H9 (cell line): ENCODE measurements at regions not wholly inside any gene's neighbourhood (a gene's known extent, or its start where the extent isn't known, plus 50 kb on each side); places are given as distances from the start of the nearest gene placed in this dataset.

Source experiments
- DNase-seq: peaks from one replicate; pipeline ENCODE4 v3.0.0-alpha.2; 2017
- H2AFZ ChIP-seq: one replicate; pipeline ENCODE4 v1.6.1; 2013; ENCODE audit warnings: mild to moderate bottlenecking, low read length, control low read depth, moderate library complexity
- H2AK5ac ChIP-seq: 2 replicates; pipeline ENCODE4 v1.6.1; 2013; ENCODE audit warnings: low read length, control low read depth, mixed read lengths; ENCODE audit not compliant: insufficient read length
- H2BK120ac ChIP-seq: one replicate; pipeline ENCODE4 v1.6.1; 2013; ENCODE audit warnings: low read depth, mild to moderate bottlenecking, low read length, control low read depth, inconsistent platforms; ENCODE audit not compliant: poor library complexity, severe bottlenecking
- H2BK12ac ChIP-seq: 2 replicates; pipeline ENCODE4 v1.6.1; 2013; ENCODE audit warnings: low read length, control low read depth, mixed read lengths, low read depth; ENCODE audit not compliant: insufficient read length
- H2BK15ac ChIP-seq: 2 replicates; pipeline ENCODE4 v1.6.1; 2013; ENCODE audit warnings: low read depth, low read length, control low read depth
- H2BK20ac ChIP-seq: one replicate; pipeline ENCODE4 v1.6.1; 2013; ENCODE audit warnings: low read depth, mild to moderate bottlenecking, low read length, control low read depth, inconsistent platforms; ENCODE audit not compliant: poor library complexity, severe bottlenecking
- H2BK5ac ChIP-seq: 2 replicates; pipeline ENCODE4 v1.6.1; 2013; ENCODE audit warnings: low read length, control low read depth, mixed read lengths; ENCODE audit not compliant: insufficient read length
- H3K14ac ChIP-seq: 2 replicates; pipeline ENCODE4 v1.6.1; 2013; ENCODE audit warnings: low read length, control low read depth; ENCODE audit not compliant: insufficient read depth
- H3K18ac ChIP-seq: 2 replicates; pipeline ENCODE4 v1.6.1; 2013; ENCODE audit warnings: low read depth, mild to moderate bottlenecking, mixed read lengths, low read length, control low read depth; ENCODE audit not compliant: insufficient read length
- H3K23ac ChIP-seq: 2 replicates; pipeline ENCODE4 v1.6.1; 2013; ENCODE audit warnings: low read length, control low read depth, mixed read lengths, low read depth; ENCODE audit not compliant: insufficient read length
- H3K23me2 ChIP-seq: 2 replicates; pipeline ENCODE4 v1.6.1; 2013; ENCODE audit warnings: low read depth, mild to moderate bottlenecking, mixed read lengths, low read length, control low read depth; ENCODE audit not compliant: insufficient read length, poor library complexity, severe bottlenecking
- H3K27ac ChIP-seq: 2 replicates; pipeline ENCODE4 v1.5.1; 2013; ENCODE audit warnings: low read length, control low read depth, mixed read lengths, low read depth; ENCODE audit not compliant: insufficient read length
- H3K27me3 ChIP-seq: 2 replicates; pipeline ENCODE4 v1.6.1; 2013; ENCODE audit warnings: low read length, control low read depth, inconsistent platforms; ENCODE audit not compliant: insufficient read depth
- H3K4ac ChIP-seq: 2 replicates; pipeline ENCODE4 v1.6.1; 2013; ENCODE audit warnings: low read depth, mild to moderate bottlenecking, control low read depth, inconsistent platforms, low read length, moderate library complexity
- H3K4me1 ChIP-seq: 2 replicates; pipeline ENCODE4 v1.6.1; 2013; ENCODE audit warnings: low read length, control low read depth, inconsistent platforms; ENCODE audit not compliant: insufficient read depth
- H3K4me2 ChIP-seq: 2 replicates; pipeline ENCODE4 v1.6.1; 2013; ENCODE audit warnings: low read length, control low read depth, mixed read lengths; ENCODE audit not compliant: insufficient read length, insufficient read depth
- H3K56ac ChIP-seq: 2 replicates; pipeline ENCODE4 v1.6.1; 2013; ENCODE audit warnings: low read depth, mild to moderate bottlenecking, mixed read lengths, low read length, control low read depth; ENCODE audit not compliant: insufficient read length
- H3K79me1 ChIP-seq: 2 replicates; pipeline ENCODE4 v1.6.1; 2013; ENCODE audit warnings: low read depth, mild to moderate bottlenecking, moderate library complexity, low read length, control low read depth, inconsistent platforms; ENCODE audit not compliant: insufficient read depth, poor library complexity, severe bottlenecking
- H3K79me2 ChIP-seq: 2 replicates; pipeline ENCODE4 v1.6.1; 2013; ENCODE audit warnings: low read length, control low read depth, inconsistent platforms; ENCODE audit not compliant: insufficient read depth
- H3K9ac ChIP-seq: 2 replicates; pipeline ENCODE4 v1.6.1; 2013; ENCODE audit warnings: low read length, control low read depth, mixed read lengths; ENCODE audit not compliant: insufficient read length; ENCODE audit errors: extremely low read depth
- H3K9me3 ChIP-seq: one replicate; pipeline ENCODE4 v1.6.1; 2013; ENCODE audit warnings: low read depth, low read length, inconsistent platforms; ENCODE audit not compliant: control insufficient read depth
- H3T11ph ChIP-seq: one replicate; pipeline ENCODE4 v1.6.1; 2013; ENCODE audit warnings: mild to moderate bottlenecking, low read length, control low read depth, inconsistent platforms
- H4K20me1 ChIP-seq: one replicate; pipeline ENCODE4 v1.6.1; 2013; ENCODE audit not compliant: control insufficient read depth, insufficient read length, insufficient read depth
- H4K5ac ChIP-seq: 2 replicates; pipeline ENCODE4 v1.6.1; 2013; ENCODE audit warnings: low read depth, mild to moderate bottlenecking, mixed read lengths, low read length, control low read depth; ENCODE audit not compliant: insufficient read length
- H4K8ac ChIP-seq: replicated peaks from 2 replicates; pipeline ENCODE4 v1.6.1; 2013; ENCODE audit warnings: low read length, control low read depth, mixed read lengths, low read depth; ENCODE audit not compliant: insufficient read length
- H4K91ac ChIP-seq: 2 replicates; pipeline ENCODE4 v1.6.1; 2013; ENCODE audit warnings: low read depth, mild to moderate bottlenecking, moderate library complexity, mixed read lengths, low read length, control low read depth; ENCODE audit not compliant: insufficient read length
- H3K27ac Mint-ChIP-seq, 3 experiments: 2 replicates in 2 of 3; 3 replicates in 1 of 3; pipeline ENCODE4 v1.8.0; 2020 to 2021; ENCODE audit warnings: mixed read lengths in 3 of 3, mild to moderate bottlenecking in 1 of 3, moderate library complexity in 1 of 3
- H3K27me3 Mint-ChIP-seq: 2 replicates; pipeline ENCODE4 v1.8.0; 2021; ENCODE audit warnings: low read depth, mild to moderate bottlenecking, moderate library complexity, mixed read lengths
- H3K36me3 Mint-ChIP-seq, 3 experiments: 2 replicates in 2 of 3; 3 replicates in 1 of 3; pipeline ENCODE4 v1.8.0; 2020 to 2021; ENCODE audit warnings: low read depth in 3 of 3, mixed read lengths in 3 of 3; ENCODE audit not compliant: insufficient read depth in 1 of 3
- H3K4me1 Mint-ChIP-seq, 2 experiments: 2 replicates each; pipeline ENCODE4 v1.8.0; 2020; ENCODE audit warnings: mixed read lengths in 2 of 2
- H3K4me3 Mint-ChIP-seq, 2 experiments: 2 replicates in 1 of 2; 3 replicates in 1 of 2; pipeline ENCODE4 v1.8.0; 2020 to 2021; ENCODE audit warnings: mild to moderate bottlenecking in 2 of 2, mixed read lengths in 2 of 2, moderate library complexity in 1 of 2
- H3K9me3 Mint-ChIP-seq, 2 experiments: 2 replicates in 1 of 2; 3 replicates in 1 of 2; pipeline ENCODE4 v1.8.0; 2020; ENCODE audit warnings: mild to moderate bottlenecking in 2 of 2, mixed read lengths in 2 of 2, moderate library complexity in 1 of 2
- WGBS: extraction: QIAGEN DNeasy Blood & Tissue Kit; methylation state at CpG from one replicate; pipeline ENCODE4 v1.1.7; 2013; ENCODE audit warnings: missing lambda C conversion rate, low lambda C conversion rate, mixed read lengths; ENCODE audit not compliant: insufficient read length; ENCODE audit errors: extremely low coverage; 5-methylcytosine and 5-hydroxymethylcytosine counted together
- TF ChIP-seq, protein P1 (sequence below): fragments of 200-600 bp; sonication (generic); conservative IDR thresholded peaks from 3 replicates; pipeline ENCODE4 v1.8.0; 2021; ENCODE audit warnings: antibody characterized with exemption, mild to moderate bottlenecking

DNA sequence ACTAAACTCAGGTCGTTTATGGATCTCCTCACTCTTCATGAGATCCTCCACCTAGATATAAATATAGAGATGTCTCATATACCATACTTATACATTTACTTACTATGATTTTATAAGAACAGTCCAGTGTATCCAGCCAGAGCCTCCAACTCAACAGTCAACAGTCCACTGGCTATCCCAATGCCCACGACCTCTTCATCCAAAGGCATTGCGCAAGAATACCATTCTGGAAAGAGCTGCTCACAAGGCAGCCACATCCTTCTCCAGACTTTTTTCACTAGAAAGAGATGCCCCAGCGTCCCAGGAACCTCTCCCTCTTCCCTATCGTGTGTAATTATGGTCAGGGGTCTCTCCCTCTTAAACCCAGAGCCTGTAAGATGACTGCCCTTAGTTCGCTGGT lies 448.8 kb downstream of the LRATD1 start:
- no peak for DNase-seq
- no CpG with 5 or more reads among the region's 6 CpGs for WGBS
- Histone ChIP-seq H3K27me3 (no peaks in the 10 kb centered on the region), H2AFZ (no peak overlapping the region), H4K91ac (no peak overlapping the region), H3K14ac (no peak overlapping the region), H3K9me3 (no peaks in the 10 kb centered on the region), H2BK15ac (no peak overlapping the region), H2BK120ac (no peak overlapping the region), H2AK5ac (no peak overlapping the region), H3K56ac (no peak overlapping the region), H3K4me1 (no peaks in the 10 kb centered on the region), H3K23me2 (no peaks in the 10 kb centered on the region), H2BK5ac (no peak overlapping the region), H4K5ac (no peak overlapping the region), H3K79me1 (no peaks in the 10 kb centered on the region), H3K23ac (no peak overlapping the region), H2BK12ac (no peak overlapping the region), H3K79me2 (no peaks in the 10 kb centered on the region), H3K18ac (no peak overlapping the region), H2BK20ac (no peak overlapping the region), H3K27ac (no peak overlapping the region), H3K9ac (no peak overlapping the region), H3T11ph (no peak overlapping the region), H4K20me1 (no peaks in the 10 kb centered on the region), H3K4me2 (no peak overlapping the region), H3K4ac (no peak overlapping the region), H4K8ac (no peak overlapping the region)
- Mint-ChIP-seq H3K27ac (no peak overlapping the region), H3K4me1 (no peaks in the 10 kb centered on the region), H3K4me3 (no peak overlapping the region), H3K36me3 (no peaks in the 10 kb centered on the region; a peak in 2 of 7 replicates), H3K9me3 (peaks cover 0 to 2% of the 10 kb centered on the region in 2 experiments; a peak in 2 of 5 replicates), H3K27me3 (peaks cover 2% of the 10 kb centered on the region; the same call in 1 of the 2 replicates)
- TF ChIP-seq, protein P1, sequence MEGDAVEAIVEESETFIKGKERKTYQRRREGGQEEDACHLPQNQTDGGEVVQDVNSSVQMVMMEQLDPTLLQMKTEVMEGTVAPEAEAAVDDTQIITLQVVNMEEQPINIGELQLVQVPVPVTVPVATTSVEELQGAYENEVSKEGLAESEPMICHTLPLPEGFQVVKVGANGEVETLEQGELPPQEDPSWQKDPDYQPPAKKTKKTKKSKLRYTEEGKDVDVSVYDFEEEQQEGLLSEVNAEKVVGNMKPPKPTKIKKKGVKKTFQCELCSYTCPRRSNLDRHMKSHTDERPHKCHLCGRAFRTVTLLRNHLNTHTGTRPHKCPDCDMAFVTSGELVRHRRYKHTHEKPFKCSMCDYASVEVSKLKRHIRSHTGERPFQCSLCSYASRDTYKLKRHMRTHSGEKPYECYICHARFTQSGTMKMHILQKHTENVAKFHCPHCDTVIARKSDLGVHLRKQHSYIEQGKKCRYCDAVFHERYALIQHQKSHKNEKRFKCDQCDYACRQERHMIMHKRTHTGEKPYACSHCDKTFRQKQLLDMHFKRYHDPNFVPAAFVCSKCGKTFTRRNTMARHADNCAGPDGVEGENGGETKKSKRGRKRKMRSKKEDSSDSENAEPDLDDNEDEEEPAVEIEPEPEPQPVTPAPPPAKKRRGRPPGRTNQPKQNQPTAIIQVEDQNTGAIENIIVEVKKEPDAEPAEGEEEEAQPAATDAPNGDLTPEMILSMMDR: no peak
